HepG2 (cell line): ENCODE measurements at regions not wholly inside any gene's neighbourhood (a gene's known extent, or its start where the extent isn't known, plus 50 kb on each side); places are given as distances from the start of the nearest gene placed in this dataset.

ENCODE experiments used
- ATAC-seq: fragments of 200-7000 bp; cut with Tn5 transposase; 3 replicates; pipeline ENCODE4 v1.9.1; 2020; ENCODE audit warnings: mild to moderate bottlenecking, moderate library complexity
- BruUV-seq: library from RNA; stranded (reverse); fragments of 400-500 nt; replicated peaks from 2 replicates; lab custom pipeline; 2021; lab: Mats Ljungman, UMichigan
- CTCF ChIA-PET: fragments of 300-600 bp; formaldehyde crosslinking; extraction: SDS; loops from one replicate; lab custom pipeline; 2021; ENCODE audit warnings: low total read pairs, inconsistent platforms, low intra/inter-chr PET ratio; lab: Yijun Ruan, JAX
- POLR2A ChIA-PET: fragments of 350-600 bp; sonication (Branson Sonifier 250); formaldehyde crosslinking; loops from one replicate; lab custom pipeline; 2020; ENCODE audit warnings: antibody characterized with exemption, inconsistent platforms; lab: Yijun Ruan, JAX
- DNase-seq: peaks from one replicate; pipeline ENCODE4 v3.0.0-alpha.2; 2015; ENCODE audit warnings: low spot score
- FAIRE-seq: peaks from 3 replicates; lab custom pipeline; 2011; peaks lifted over from hg19 to GRCh38; lab: Jason Lieb, UNC
- H2AFZ ChIP-seq: one replicate; pipeline ENCODE4 v1.6.1; 2011; ENCODE audit warnings: low read length, inconsistent platforms
- H3K27ac ChIP-seq: fragments of 300-600 bp; 3 replicates; pipeline ENCODE4 v1.8.0; 2011; ENCODE audit warnings: mixed run types, mild to moderate bottlenecking, mixed read lengths, low read length, inconsistent platforms; ENCODE audit not compliant: insufficient read depth; ENCODE audit errors: extremely low read length
- H3K27me3 ChIP-seq, 2 experiments: fragments of 200-600 bp in 1 of 2; 2 replicates in 1 of 2; 3 replicates in 1 of 2; pipeline versions ENCODE4 v1.6.0 to v1.8.0; 2011; ENCODE audit warnings: low read length in 2 of 2, mild to moderate bottlenecking in 2 of 2, moderate library complexity in 2 of 2, inconsistent platforms in 1 of 2; ENCODE audit not compliant: insufficient read depth in 2 of 2, control insufficient read depth in 1 of 2
- H3K36me3 ChIP-seq, 2 experiments: fragments of 200-600 bp in 1 of 2; replicated peaks in 1 of 2; 2 replicates in 1 of 2; 3 replicates in 1 of 2; pipeline versions ENCODE4 v1.5.1 to v1.8.0; 2011; ENCODE audit warnings: low read length in 2 of 2, inconsistent platforms in 1 of 2; ENCODE audit not compliant: insufficient read depth in 2 of 2, control insufficient read depth in 1 of 2
- H3K4me1 ChIP-seq: 2 replicates; pipeline ENCODE4 v1.5.1; 2012; ENCODE audit warnings: low read length, inconsistent platforms; ENCODE audit not compliant: insufficient read depth
- H3K4me2 ChIP-seq: 2 replicates; pipeline ENCODE4 v1.6.0; 2011; ENCODE audit warnings: low read depth, low read length, inconsistent platforms
- H3K4me3 ChIP-seq, 3 experiments: fragments of 200-600 bp in 1 of 3; sonication (generic), shearing (Covaris generic) in 1 of 3; replicated peaks in 1 of 3; 2 replicates each; pipeline ENCODE4 v1.5.1; 2011 to 2016; ENCODE audit warnings: low read length in 3 of 3, inconsistent platforms in 2 of 3, low read depth in 2 of 3, mild to moderate bottlenecking in 2 of 3, control low read depth in 1 of 3, mixed read lengths in 1 of 3; ENCODE audit not compliant: insufficient read depth in 1 of 3
- H3K79me2 ChIP-seq: one replicate; pipeline ENCODE4 v1.6.1; 2011; ENCODE audit warnings: low read length, inconsistent platforms; ENCODE audit not compliant: insufficient read depth
- H3K9ac ChIP-seq: 2 replicates; pipeline ENCODE4 v1.6.0; 2011; ENCODE audit warnings: mild to moderate bottlenecking, low read depth, low read length, inconsistent platforms; ENCODE audit not compliant: insufficient read depth
- H3K9me3 ChIP-seq: 2 replicates; pipeline ENCODE4 v1.5.1; 2012; ENCODE audit warnings: mild to moderate bottlenecking, low read length
- H4K20me1 ChIP-seq: 2 replicates; pipeline ENCODE4 v1.6.0; 2011; ENCODE audit warnings: inconsistent platforms, mild to moderate bottlenecking, low read length, moderate library complexity; ENCODE audit not compliant: insufficient read depth
- ATF3 ChIP-seq: sonication (generic); formaldehyde crosslinking; IDR thresholded peaks from 2 replicates; pipeline ENCODE4 v1.4.0; 2020; ENCODE audit warnings: missing genetic modification reagents
- CENPX ChIP-seq: sonication (generic); formaldehyde crosslinking; IDR thresholded peaks from 2 replicates; pipeline ENCODE4 v1.9.0; 2021; ENCODE audit warnings: mild to moderate bottlenecking, missing genetic modification reagents, moderate library complexity
- DMTF1 ChIP-seq: sonication (generic); formaldehyde crosslinking; IDR thresholded peaks from 2 replicates; pipeline ENCODE4 v1.4.0; 2020; ENCODE audit warnings: mild to moderate bottlenecking, missing genetic modification reagents
- FOXJ3 ChIP-seq: sonication (generic); formaldehyde crosslinking; IDR thresholded peaks from 2 replicates; pipeline ENCODE4 v1.4.0; 2020; ENCODE audit warnings: missing genetic modification reagents, mild to moderate bottlenecking, borderline replicate concordance
- JDP2 ChIP-seq: sonication (generic); formaldehyde crosslinking; IDR thresholded peaks from 2 replicates; pipeline ENCODE4 v1.8.1; 2022; ENCODE audit warnings: missing genetic modification reagents, borderline replicate concordance
- KLF16 ChIP-seq, 2 experiments: sonication (generic) in 1 of 2; formaldehyde crosslinking in 1 of 2; IDR thresholded peaks; 2 replicates each; pipeline versions ENCODE4 v1.6.1 to v1.8.0; 2016 to 2023; ENCODE audit warnings: missing genetic modification reagents in 2 of 2, missing compliant biosample characterization in 1 of 2
- SIX4 ChIP-seq: sonication (generic); formaldehyde crosslinking; IDR thresholded peaks from 2 replicates; pipeline ENCODE4 v1.4.0; 2020; ENCODE audit warnings: missing genetic modification reagents
- SMC3 ChIP-seq: IDR thresholded peaks from 2 replicates; pipeline ENCODE4 v1.6.1; 2011; ENCODE audit warnings: low read length, improper control_type of control experiment
- ZNF362 ChIP-seq: sonication (generic); formaldehyde crosslinking; IDR thresholded peaks from 2 replicates; pipeline ENCODE4 v1.4.0; 2020; ENCODE audit warnings: missing genetic modification reagents, mild to moderate bottlenecking, borderline replicate concordance
- ZNF614 ChIP-seq: IDR thresholded peaks from 2 replicates; pipeline ENCODE4 v1.6.1; 2018; ENCODE audit warnings: missing biosample characterization, missing genetic modification reagents, inconsistent platforms, borderline replicate concordance
- ZNF746 ChIP-seq: sonication (generic); formaldehyde crosslinking; IDR thresholded peaks from 2 replicates; pipeline ENCODE4 v1.8.0; 2022; ENCODE audit warnings: mild to moderate bottlenecking, missing genetic modification reagents
- ZNF790 ChIP-seq: sonication (generic); formaldehyde crosslinking; IDR thresholded peaks from 2 replicates; pipeline ENCODE4 v1.8.0; 2022; ENCODE audit warnings: missing genetic modification reagents, mild to moderate bottlenecking, borderline replicate concordance
- ZSCAN25 ChIP-seq: sonication (generic); formaldehyde crosslinking; IDR thresholded peaks from 2 replicates; pipeline ENCODE4 v1.8.0; 2022; ENCODE audit warnings: mild to moderate bottlenecking, missing genetic modification reagents
- ZSCAN29 ChIP-seq: sonication (generic); formaldehyde crosslinking; conservative IDR thresholded peaks from 2 replicates; pipeline ENCODE4 v1.4.0; 2020; ENCODE audit warnings: mild to moderate bottlenecking, missing genetic modification reagents
- WGBS: methylation state at CpG from one replicate; pipeline ENCODE4 v1.1.6; 2017; ENCODE audit warnings: low lambda C conversion rate; 5-methylcytosine and 5-hydroxymethylcytosine counted together
- in situ Hi-C: cut with HindIII; loops from 2 replicates; pipeline ENCODE4 v1.10.0; 2017; ENCODE audit warnings: low pct_unique_long_range_greater_than_20kb; ENCODE audit not compliant: extremely low pct_ligation_motif_present
- intact Hi-C: fragments of 100-400 bp; cut with micrococcal nuclease; formaldehyde crosslinking; loops from one replicate; pipeline ENCODE4 v1.10.0; 2022; ENCODE audit not compliant: unreplicated experiment

GRCh38 chr5:163041254-163041653 is 396.1 kb upstream of the CCNG1 start (continued):
- TF ChIP-seq ZNF614 (no peak), ZNF746 (CRISPR knock-in tag) (no peak)
- TF ChIP-seq, all 625 proteins: peak for 2

GRCh38 chr5:163079618-163080017 is 357.8 kb upstream of the CCNG1 start:
- H3K9ac ChIP-seq, result no peak overlapping the region
- H3K4me1 ChIP-seq, result no peaks in the 10 kb centered on the region
- TF ChIP-seq FOXJ3 (CRISPR knock-in tag), result no peak
- TF ChIP-seq ZNF790 (CRISPR knock-in tag), result no peak
- TF ChIP-seq SIX4 (CRISPR knock-in tag), result no peak
- TF ChIP-seq, all 625 proteins: peak for 0
- FAIRE-seq (no peak), ATAC-seq (no peak; the same call in 2 of the 3 replicates), DNase-seq (no peak)
- Histone ChIP-seq H3K4me2 (no peak overlapping the region), H3K27ac (no peak overlapping the region), H3K4me3 (no peak overlapping the region), H4K20me1 (no peaks in the 10 kb centered on the region), H3K79me2 (no peaks in the 10 kb centered on the region), H2AFZ (no peak overlapping the region), H3K27me3 (no peaks in the 10 kb centered on the region), H3K36me3 (no peaks in the 10 kb centered on the region), H3K9me3 (peaks cover 20% of the 10 kb centered on the region)
- POLR2A ChIA-PET, result no interaction called here
- BruUV-seq, result no TSS peak
- in situ Hi-C loops (no loop called here), intact Hi-C loops (loop anchor here (1.0 kb wide), 1 partner anchor 15 kb away; no protein-coding TSS in a partner anchor)
- WGBS, result 2% methylated on average over 3 of the region's 3 CpGs
- CTCF ChIA-PET, result no interaction called here

- DNase-seq, result no peak
- CTCF ChIA-PET, result no interaction called here
- intact Hi-C loops, result no loop called here
- H3K27me3 ChIP-seq, result no peaks in the 10 kb centered on the region
- no peak overlapping the region for H3K4me2 ChIP-seq
- H2AFZ ChIP-seq, result no peak overlapping the region
- H3K4me3 ChIP-seq, result no peak overlapping the region
- ATAC-seq, result no peak
- no peaks in the 10 kb centered on the region for H4K20me1 ChIP-seq
- no peaks in the 10 kb centered on the region for H3K79me2 ChIP-seq
- no peak overlapping the region for H3K9ac ChIP-seq
- no peaks in the 10 kb centered on the region for H3K36me3 ChIP-seq
- no peak overlapping the region for H3K27ac ChIP-seq
- 0% methylated on average over 1 of the region's 1 CpG for WGBS
- no TSS peak for BruUV-seq
- FAIRE-seq, result no peak
- 0 out of 2 replicates have a peak, but pooled peaks cover 5% of the 10 kb centered on the region for H3K9me3 ChIP-seq
- in situ Hi-C loops, result no loop called here
- POLR2A ChIA-PET, result no interaction called here
- H3K4me1 ChIP-seq, result no peaks in the 10 kb centered on the region
- TF ChIP-seq KLF16 (CRISPR knock-in tag; IDR thresholded peaks at IDR 0.05) (no peak), JDP2 (CRISPR knock-in tag) (no peak), ZSCAN29 (CRISPR knock-in tag) (no peak), ZNF362 (no peak), CENPX (CRISPR knock-in tag) (no peak), DMTF1 (CRISPR knock-in tag) (no peak), SMC3 (no peak), ATF3 (CRISPR knock-in tag) (no peak), ZSCAN25 (no peak)
Measured at GRCh38 chr5:163089230-163089629, 348.2 kb upstream of the CCNG1 start.
